ENCODE measurements at regions not wholly inside any gene's neighbourhood (a gene's known extent, or its start where the extent isn't known, plus 50 kb on each side); places are given as distances from the start of the nearest gene placed in this dataset.

- H3K36me3 ChIP-seq (ENCODE audit: insufficient read depth, low read length), result no peaks in the 10 kb centered on the region
- peak; percentile 41 to 52 (median 47) for DNase-seq
- no peaks in the 10 kb centered on the region for H3K9me3 ChIP-seq (ENCODE audit: control insufficient read depth in 1 of 2, low read length in 2 of 2)
- peaks cover 10% of the 10 kb centered on the region for H3K4me1 ChIP-seq (ENCODE audit: insufficient read depth, low read length)
- POLR2A ChIA-PET (ENCODE audit: partially characterized antibody), result interaction anchor here (0.6 to 1.7 kb wide), 4 partner anchors 15 to 801 kb away, joined by 3 to 7 read pairs (median 3); partner anchors contain the start of gene RASGEF1B
- no peaks in the 10 kb centered on the region for H3K9me3 Mint-ChIP-seq
- peak overlapping the region in 2 of 7 donors; percentile 10 to 74 for H3K27ac Mint-ChIP-seq
- H3K27ac ChIP-seq (ENCODE audit: low read depth, low read length), result no peak overlapping the region
- no peak overlapping the region for H3K4me3 ChIP-seq (ENCODE audit: low read length in 2 of 2)
- CTCF ChIA-PET (ENCODE audit: partially characterized antibody), result interaction anchor here (0.7 to 3.7 kb wide), 39 partner anchors 10 to 867 kb away, joined by 3 to 42 read pairs (median 4); partner anchors contain the start of gene RASGEF1B
- H3K27me3 Mint-ChIP-seq, result peaks cover 2 to 9% of the 10 kb centered on the region in 2 donors
- H3K27me3 ChIP-seq (ENCODE audit: insufficient read depth, low read length), result no peaks in the 10 kb centered on the region
- H3K36me3 Mint-ChIP-seq, result peaks cover 0 to 3% of the 10 kb centered on the region in 2 donors
- intact Hi-C loops (cut with micrococcal nuclease), result loop anchor here (1.0 to 5.0 kb wide), 7 partner anchors 45 to 862 kb away; no protein-coding TSS in a partner anchor
- H3K4me1 Mint-ChIP-seq, result peaks cover 8 to 31% (median 10%) of the 10 kb centered on the region in 4 donors
- peak overlapping the region in 2 of 8 donors; percentile 5 to 61 for H3K4me3 Mint-ChIP-seq
Observed at GRCh38 chr4:82268050-82268825, 105.6 kb downstream of the HNRNPD start.

- Histone ChIP-seq H3K9me3 (ENCODE audit: control insufficient read depth in 1 of 2, low read length in 2 of 2) (no peaks in the 10 kb centered on the region), H3K27ac (ENCODE audit: low read depth, low read length) (no peak overlapping the region), H3K27me3 (ENCODE audit: insufficient read depth, low read length) (no peaks in the 10 kb centered on the region), H3K4me1 (ENCODE audit: insufficient read depth, low read length) (peaks cover 10% of the 10 kb centered on the region), H3K36me3 (ENCODE audit: insufficient read depth, low read length) (no peaks in the 10 kb centered on the region), H3K4me3 (ENCODE audit: low read length in 2 of 2) (no peak overlapping the region)
- ChIA-PET CTCF (ENCODE audit: partially characterized antibody) (interaction anchor here (0.8 to 3.7 kb wide), 18 partner anchors 9 to 866 kb away, joined by 3 to 42 read pairs (median 8); partner anchors contain the start of gene RASGEF1B), POLR2A (ENCODE audit: partially characterized antibody) (interaction anchor here (1.5 to 1.7 kb wide), 2 partner anchors 15 to 800 kb away, joined by 3 to 7 read pairs; no protein-coding TSS in a partner anchor)
- Mint-ChIP-seq H3K9me3 (no peaks in the 10 kb centered on the region), H3K4me3 (no peak overlapping the region), H3K36me3 (peaks cover 0 to 3% of the 10 kb centered on the region in 2 donors), H3K27me3 (peaks cover 2 to 9% of the 10 kb centered on the region in 2 donors), H3K4me1 (peaks cover 8 to 24% (median 10%) of the 10 kb centered on the region in 4 donors), H3K27ac (peak overlapping the region in 1 of 7 donors; percentile 17)
- DNase-seq, result no peak
- intact Hi-C loops (cut with micrococcal nuclease), result loop anchor here (5.0 kb wide), 2 partner anchors 65 to 355 kb away; no protein-coding TSS in a partner anchor
Observed at GRCh38 chr4:82267506-82267905, 106.3 kb downstream of the HNRNPD start.

- no peak overlapping the region for H3K27ac Mint-ChIP-seq
- H3K27me3 Mint-ChIP-seq, result peaks cover 2 to 9% of the 10 kb centered on the region in 2 donors
- peaks cover 7 to 12% (median 9%) of the 10 kb centered on the region in 4 donors for H3K4me1 Mint-ChIP-seq
- Histone ChIP-seq H3K36me3 (ENCODE audit: insufficient read depth, low read length) (no peaks in the 10 kb centered on the region), H3K9me3 (ENCODE audit: control insufficient read depth in 1 of 2, low read length in 2 of 2) (no peaks in the 10 kb centered on the region), H3K27me3 (ENCODE audit: insufficient read depth, low read length) (no peaks in the 10 kb centered on the region), H3K4me3 (ENCODE audit: low read length in 2 of 2) (no peak overlapping the region), H3K4me1 (ENCODE audit: insufficient read depth, low read length) (peaks cover 10% of the 10 kb centered on the region), H3K27ac (ENCODE audit: low read depth, low read length) (no peak overlapping the region)
- ChIA-PET POLR2A (ENCODE audit: partially characterized antibody) (no interaction called here), CTCF (ENCODE audit: partially characterized antibody) (interaction anchor here (0.8 to 1.4 kb wide), 4 partner anchors 86 to 801 kb away, joined by 3 to 5 read pairs (median 4); no protein-coding TSS in a partner anchor)
- H3K9me3 Mint-ChIP-seq, result no peaks in the 10 kb centered on the region
- peaks cover 0 to 3% of the 10 kb centered on the region in 2 donors for H3K36me3 Mint-ChIP-seq
- DNase-seq, result no peak
- no peak overlapping the region for H3K4me3 Mint-ChIP-seq
- intact Hi-C loops (cut with micrococcal nuclease), result loop anchor here (5.0 kb wide), 2 partner anchors 64 to 354 kb away; no protein-coding TSS in a partner anchor
Observed at GRCh38 chr4:82266345-82266744, 107.4 kb downstream of the HNRNPD start.

- no peak overlapping the region for H3K27ac Mint-ChIP-seq
- Histone ChIP-seq H3K27me3 (ENCODE audit: insufficient read depth, low read length) (no peaks in the 10 kb centered on the region), H3K27ac (ENCODE audit: low read depth, low read length) (no peak overlapping the region), H3K36me3 (ENCODE audit: insufficient read depth, low read length) (no peaks in the 10 kb centered on the region), H3K4me1 (ENCODE audit: insufficient read depth, low read length) (no peaks in the 10 kb centered on the region), H3K4me3 (ENCODE audit: low read length in 2 of 2) (no peak overlapping the region), H3K9me3 (ENCODE audit: control insufficient read depth in 1 of 2, low read length in 2 of 2) (no peaks in the 10 kb centered on the region)
- ChIA-PET POLR2A (ENCODE audit: partially characterized antibody) (no interaction called here), CTCF (ENCODE audit: partially characterized antibody) (no interaction called here)
- H3K4me3 Mint-ChIP-seq, result no peak overlapping the region
- no peak for DNase-seq
- H3K9me3 Mint-ChIP-seq, result no peaks in the 10 kb centered on the region
- H3K27me3 Mint-ChIP-seq, result peaks cover 5 to 12% of the 10 kb centered on the region in 2 donors
- H3K4me1 Mint-ChIP-seq, result peaks cover 0 to 2% (median 0%) of the 10 kb centered on the region in 4 donors
- H3K36me3 Mint-ChIP-seq, result peaks cover 0 to 6% of the 10 kb centered on the region in 2 donors
- intact Hi-C loops (cut with micrococcal nuclease), result no loop called here
Observed at GRCh38 chr4:82261084-82261483, 112.7 kb downstream of the HNRNPD start.

- no peak overlapping the region for H3K27ac ChIP-seq (ENCODE audit: low read depth, low read length)
- Mint-ChIP-seq H3K4me1 (peaks cover 0 to 2% (median 0%) of the 10 kb centered on the region in 4 donors), H3K27ac (no peak overlapping the region), H3K9me3 (no peaks in the 10 kb centered on the region), H3K27me3 (peaks cover 5 to 12% of the 10 kb centered on the region in 2 donors), H3K4me3 (no peak overlapping the region), H3K36me3 (peaks cover 0 to 6% of the 10 kb centered on the region in 2 donors)
- intact Hi-C loops (cut with micrococcal nuclease), result no loop called here
- H3K9me3 ChIP-seq (ENCODE audit: control insufficient read depth in 1 of 2, low read length in 2 of 2), result no peaks in the 10 kb centered on the region
- CTCF ChIA-PET (ENCODE audit: partially characterized antibody), result no interaction called here
- no peaks in the 10 kb centered on the region for H3K4me1 ChIP-seq (ENCODE audit: insufficient read depth, low read length)
- DNase-seq, result no peak
- POLR2A ChIA-PET (ENCODE audit: partially characterized antibody), result no interaction called here
- no peak overlapping the region for H3K4me3 ChIP-seq (ENCODE audit: low read length in 2 of 2)
- no peaks in the 10 kb centered on the region for H3K27me3 ChIP-seq (ENCODE audit: insufficient read depth, low read length)
- no peaks in the 10 kb centered on the region for H3K36me3 ChIP-seq (ENCODE audit: insufficient read depth, low read length)
Observed at GRCh38 chr4:82260632-82261031, 113.2 kb downstream of the HNRNPD start.

- no peaks in the 10 kb centered on the region for H3K36me3 ChIP-seq (ENCODE audit: insufficient read depth, low read length)
- H3K27me3 ChIP-seq (ENCODE audit: insufficient read depth, low read length), result no peaks in the 10 kb centered on the region
- ChIA-PET POLR2A (ENCODE audit: partially characterized antibody) (no interaction called here), CTCF (ENCODE audit: partially characterized antibody) (interaction anchor here (2.0 to 2.2 kb wide), 2 partner anchors 12 to 28 kb away, joined by 7 read pairs; no protein-coding TSS in a partner anchor)
- Mint-ChIP-seq H3K9me3 (no peaks in the 10 kb centered on the region), H3K36me3 (peaks cover 0 to 3% of the 10 kb centered on the region in 2 donors), H3K4me3 (no peak overlapping the region), H3K27me3 (peaks cover 3 to 4% of the 10 kb centered on the region in 2 donors), H3K4me1 (peaks cover 0 to 2% (median 0%) of the 10 kb centered on the region in 4 donors), H3K27ac (no peak overlapping the region)
- H3K4me1 ChIP-seq (ENCODE audit: insufficient read depth, low read length), result no peaks in the 10 kb centered on the region
- no peaks in the 10 kb centered on the region for H3K9me3 ChIP-seq (ENCODE audit: control insufficient read depth in 1 of 2, low read length in 2 of 2)
- H3K27ac ChIP-seq (ENCODE audit: low read depth, low read length), result no peak overlapping the region
- intact Hi-C loops (cut with micrococcal nuclease), result no loop called here
- H3K4me3 ChIP-seq (ENCODE audit: low read length in 2 of 2), result no peak overlapping the region
- no peak for DNase-seq
Observed at GRCh38 chr4:82256718-82257117, 117.1 kb downstream of the HNRNPD start.

- H3K4me3 ChIP-seq (ENCODE audit: low read length in 2 of 2), result no peak overlapping the region
- peaks cover 0 to 7% of the 10 kb centered on the region in 2 donors for H3K36me3 Mint-ChIP-seq
Observed at GRCh38 chr4:82255657-82256056, 118.1 kb downstream of the HNRNPD start.

More at GRCh38 chr4:82255657-82256056, 118.1 kb downstream of the HNRNPD start:
- H3K27ac Mint-ChIP-seq, result no peak overlapping the region
- H3K27me3 Mint-ChIP-seq, result peaks cover 3 to 4% of the 10 kb centered on the region in 2 donors
- H3K9me3 Mint-ChIP-seq, result peaks cover 0 to 2% (median under 1%) of the 10 kb centered on the region in 8 donors
- ChIA-PET POLR2A (ENCODE audit: partially characterized antibody) (interaction anchor here (0.5 kb wide), 1 partner anchor 25 kb away, joined by 3 read pairs; no protein-coding TSS in a partner anchor), CTCF (ENCODE audit: partially characterized antibody) (interaction anchor here (0.8 to 2.2 kb wide), 3 partner anchors 13 to 29 kb away, joined by 3 to 7 read pairs (median 7); no protein-coding TSS in a partner anchor)
- no peaks in the 10 kb centered on the region for H3K27me3 ChIP-seq (ENCODE audit: insufficient read depth, low read length)
- no peaks in the 10 kb centered on the region for H3K9me3 ChIP-seq (ENCODE audit: control insufficient read depth in 1 of 2, low read length in 2 of 2)
- H3K4me1 Mint-ChIP-seq, result peaks cover 0 to 2% (median 0%) of the 10 kb centered on the region in 4 donors
- H3K4me3 Mint-ChIP-seq, result no peak overlapping the region
- no peaks in the 10 kb centered on the region for H3K36me3 ChIP-seq (ENCODE audit: insufficient read depth, low read length)
- intact Hi-C loops (cut with micrococcal nuclease), result no loop called here
- no peak overlapping the region for H3K27ac ChIP-seq (ENCODE audit: low read depth, low read length)
- no peaks in the 10 kb centered on the region for H3K4me1 ChIP-seq (ENCODE audit: insufficient read depth, low read length)
- DNase-seq, result no peak
